ENCODE measurements at regions not wholly inside any gene's neighbourhood (a gene's known extent, or its start where the extent isn't known, plus 50 kb on each side); places are given as distances from the start of the nearest gene placed in this dataset.

DNA sequence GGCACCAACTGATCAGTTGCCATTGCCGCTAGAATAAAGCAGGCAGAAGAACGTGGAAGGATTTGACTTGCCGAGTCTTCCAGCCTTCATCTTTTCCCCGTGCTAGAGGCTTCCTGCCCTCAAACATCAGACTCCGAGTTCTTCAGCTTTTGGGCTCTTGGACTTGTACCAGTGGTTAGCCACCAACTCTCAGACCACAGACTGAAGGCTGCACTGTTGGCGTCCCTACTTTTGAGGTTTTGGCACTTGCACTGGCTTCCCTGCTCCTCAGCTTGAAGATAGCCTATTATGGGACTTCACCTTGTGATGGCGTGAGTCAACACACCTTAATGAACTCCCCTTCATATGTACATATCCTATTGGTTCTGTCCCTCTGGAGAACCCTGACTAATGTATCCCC lies 57.3 kb upstream of the KCND2 start:
- Histone ChIP-seq H2AFZ (ENCODE audit: low read depth, low read length) (no peak overlapping the region), H3K27me3 (ENCODE audit: insufficient read depth, low read depth, low read length) (no peaks in the 10 kb centered on the region)
- TF ChIP-seq EZH2 (IDR thresholded peaks at IDR 0.05; ENCODE audit: borderline replicate concordance, insufficient read depth, low read length, poor library complexity, severe bottlenecking): no peak
- no peak for TF ChIP-seq TAF1 (IDR thresholded peaks at IDR 0.05; ENCODE audit: low read depth)

DNA sequence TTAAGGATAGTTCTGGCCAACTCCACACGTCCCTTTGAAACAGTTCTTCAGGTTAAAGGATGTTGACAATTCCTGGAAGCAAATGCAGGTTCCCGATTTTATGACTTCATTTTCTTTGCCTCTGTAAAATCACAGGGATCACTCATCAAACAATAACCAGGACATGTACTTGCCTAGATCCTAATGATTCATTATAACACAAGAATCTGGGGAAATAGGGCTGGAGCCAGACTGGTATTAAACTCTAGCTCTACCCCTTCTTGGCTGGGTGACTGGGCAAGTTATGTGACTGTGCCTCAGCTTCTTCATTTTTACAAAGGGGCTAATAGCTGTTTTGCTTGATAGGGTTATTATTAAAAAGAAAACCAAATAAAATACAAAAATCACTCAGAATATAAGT lies 56.0 kb upstream of the KCND2 start:
- Histone ChIP-seq H4K20me1 (ENCODE audit: insufficient read depth) (no peaks in the 10 kb centered on the region), H3K4me3 (ENCODE audit: low read length) (no peak overlapping the region), H3K36me3 (ENCODE audit: insufficient read depth, low read length) (no peaks in the 10 kb centered on the region), H3K9me3 (ENCODE audit: low read length) (no peaks in the 10 kb centered on the region), H3K79me2 (replicated peaks; ENCODE audit: insufficient read depth, low read length) (no peaks in the 10 kb centered on the region), H3K9ac (ENCODE audit: low read length) (no peak overlapping the region), H2AFZ (ENCODE audit: low read depth, low read length) (no peak overlapping the region), H3K27ac (ENCODE audit: low read length) (no peak overlapping the region), H3K4me2 (ENCODE audit: low read length) (no peak overlapping the region), H3F3A (ENCODE audit: insufficient read depth, low read length, poor library complexity, severe bottlenecking) (no peaks in the 10 kb centered on the region), H3K9me2 (ENCODE audit: insufficient read depth, low read length) (no peaks in the 10 kb centered on the region), H3K27me3 (ENCODE audit: insufficient read depth, low read depth, low read length) (no peaks in the 10 kb centered on the region)
- TF ChIP-seq, protein P1, sequence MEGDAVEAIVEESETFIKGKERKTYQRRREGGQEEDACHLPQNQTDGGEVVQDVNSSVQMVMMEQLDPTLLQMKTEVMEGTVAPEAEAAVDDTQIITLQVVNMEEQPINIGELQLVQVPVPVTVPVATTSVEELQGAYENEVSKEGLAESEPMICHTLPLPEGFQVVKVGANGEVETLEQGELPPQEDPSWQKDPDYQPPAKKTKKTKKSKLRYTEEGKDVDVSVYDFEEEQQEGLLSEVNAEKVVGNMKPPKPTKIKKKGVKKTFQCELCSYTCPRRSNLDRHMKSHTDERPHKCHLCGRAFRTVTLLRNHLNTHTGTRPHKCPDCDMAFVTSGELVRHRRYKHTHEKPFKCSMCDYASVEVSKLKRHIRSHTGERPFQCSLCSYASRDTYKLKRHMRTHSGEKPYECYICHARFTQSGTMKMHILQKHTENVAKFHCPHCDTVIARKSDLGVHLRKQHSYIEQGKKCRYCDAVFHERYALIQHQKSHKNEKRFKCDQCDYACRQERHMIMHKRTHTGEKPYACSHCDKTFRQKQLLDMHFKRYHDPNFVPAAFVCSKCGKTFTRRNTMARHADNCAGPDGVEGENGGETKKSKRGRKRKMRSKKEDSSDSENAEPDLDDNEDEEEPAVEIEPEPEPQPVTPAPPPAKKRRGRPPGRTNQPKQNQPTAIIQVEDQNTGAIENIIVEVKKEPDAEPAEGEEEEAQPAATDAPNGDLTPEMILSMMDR (IDR thresholded peaks at IDR 0.05; ENCODE audit: poor library complexity, severe bottlenecking): no peak
- no peak for TF ChIP-seq TAF1 (IDR thresholded peaks at IDR 0.05; ENCODE audit: low read depth)
- no peak for TF ChIP-seq EZH2 (IDR thresholded peaks at IDR 0.05; ENCODE audit: borderline replicate concordance, insufficient read depth, low read length, poor library complexity, severe bottlenecking)

More for the DNA sequence above, 57.3 kb upstream of the KCND2 start:
- Histone ChIP-seq H3K4me2 (ENCODE audit: low read length) (no peak overlapping the region), H3K9me2 (ENCODE audit: insufficient read depth, low read length) (no peaks in the 10 kb centered on the region), H3K4me3 (ENCODE audit: low read length) (no peak overlapping the region), H3K79me2 (replicated peaks; ENCODE audit: insufficient read depth, low read length) (no peaks in the 10 kb centered on the region), H4K20me1 (ENCODE audit: insufficient read depth) (no peaks in the 10 kb centered on the region), H3F3A (ENCODE audit: insufficient read depth, low read length, poor library complexity, severe bottlenecking) (no peaks in the 10 kb centered on the region), H3K27ac (ENCODE audit: low read length) (no peak overlapping the region), H3K9me3 (ENCODE audit: low read length) (no peaks in the 10 kb centered on the region), H3K36me3 (ENCODE audit: insufficient read depth, low read length) (no peaks in the 10 kb centered on the region), H3K9ac (ENCODE audit: low read length) (no peak overlapping the region)

GRCh38 chr7:120218712-120219111 lies 54.3 kb upstream of the KCND2 start:
- Histone ChIP-seq H3K36me3 (ENCODE audit: insufficient read depth, low read length) (no peaks in the 10 kb centered on the region), H3K4me2 (ENCODE audit: low read length) (no peak overlapping the region), H3K9me2 (ENCODE audit: insufficient read depth, low read length) (no peaks in the 10 kb centered on the region), H3K9me3 (ENCODE audit: low read length) (no peaks in the 10 kb centered on the region), H3K79me2 (replicated peaks; ENCODE audit: insufficient read depth, low read length) (no peaks in the 10 kb centered on the region), H4K20me1 (ENCODE audit: insufficient read depth) (no peaks in the 10 kb centered on the region), H3K4me3 (ENCODE audit: low read length) (no peak overlapping the region), H3K27ac (ENCODE audit: low read length) (no peak overlapping the region), H3F3A (ENCODE audit: insufficient read depth, low read length, poor library complexity, severe bottlenecking) (no peaks in the 10 kb centered on the region), H3K9ac (ENCODE audit: low read length) (no peak overlapping the region), H3K27me3 (ENCODE audit: insufficient read depth, low read depth, low read length) (no peaks in the 10 kb centered on the region), H2AFZ (ENCODE audit: low read depth, low read length) (no peak overlapping the region)
- TF ChIP-seq EZH2 (IDR thresholded peaks at IDR 0.05; ENCODE audit: borderline replicate concordance, insufficient read depth, low read length, poor library complexity, severe bottlenecking) (no peak), MXI1 (conservative IDR thresholded peaks at IDR 0.05; ENCODE audit: poor library complexity, severe bottlenecking) (no peak), SMC3 (conservative IDR thresholded peaks at IDR 0.05; ENCODE audit: poor library complexity) (no peak), RAD21 (conservative IDR thresholded peaks at IDR 0.05) (no peak), EP300 (conservative IDR thresholded peaks at IDR 0.05; ENCODE audit: poor library complexity, severe bottlenecking) (no peak), POLR2AphosphoS5 (IDR thresholded peaks at IDR 0.05) (no peak), REST (IDR thresholded peaks at IDR 0.05; ENCODE audit: borderline replicate concordance) (no peak), TAF1 (IDR thresholded peaks at IDR 0.05; ENCODE audit: low read depth) (no peak)
- TF ChIP-seq, protein P1 (IDR thresholded peaks at IDR 0.05; ENCODE audit: poor library complexity, severe bottlenecking): no peak

Measured in neural cell (in vitro differentiated cells).